Mononuclear cell (primary cell): ENCODE measurements at regions not wholly inside any gene's neighbourhood (a gene's known extent, or its start where the extent isn't known, plus 50 kb on each side); places are given as distances from the start of the nearest gene placed in this dataset.

Experiments
- H3K27me3 ChIP-seq: 2 replicates; pipeline ENCODE4 v1.6.0; 2011; ENCODE audit warnings: low read length, control low read depth; ENCODE audit not compliant: insufficient read depth
- H3K4me1 ChIP-seq: 2 replicates; pipeline ENCODE4 v1.5.1; 2011; ENCODE audit warnings: mild to moderate bottlenecking, low read length, control low read depth; ENCODE audit not compliant: insufficient read depth
- H3K4me3 ChIP-seq: 2 replicates; pipeline ENCODE4 v1.5.1; 2011; ENCODE audit warnings: mild to moderate bottlenecking, low read length, moderate library complexity
- H3K9me3 ChIP-seq: 2 replicates; pipeline ENCODE4 v1.5.1; 2011; ENCODE audit warnings: low read depth, mild to moderate bottlenecking, control low read depth, low read length

DNA sequence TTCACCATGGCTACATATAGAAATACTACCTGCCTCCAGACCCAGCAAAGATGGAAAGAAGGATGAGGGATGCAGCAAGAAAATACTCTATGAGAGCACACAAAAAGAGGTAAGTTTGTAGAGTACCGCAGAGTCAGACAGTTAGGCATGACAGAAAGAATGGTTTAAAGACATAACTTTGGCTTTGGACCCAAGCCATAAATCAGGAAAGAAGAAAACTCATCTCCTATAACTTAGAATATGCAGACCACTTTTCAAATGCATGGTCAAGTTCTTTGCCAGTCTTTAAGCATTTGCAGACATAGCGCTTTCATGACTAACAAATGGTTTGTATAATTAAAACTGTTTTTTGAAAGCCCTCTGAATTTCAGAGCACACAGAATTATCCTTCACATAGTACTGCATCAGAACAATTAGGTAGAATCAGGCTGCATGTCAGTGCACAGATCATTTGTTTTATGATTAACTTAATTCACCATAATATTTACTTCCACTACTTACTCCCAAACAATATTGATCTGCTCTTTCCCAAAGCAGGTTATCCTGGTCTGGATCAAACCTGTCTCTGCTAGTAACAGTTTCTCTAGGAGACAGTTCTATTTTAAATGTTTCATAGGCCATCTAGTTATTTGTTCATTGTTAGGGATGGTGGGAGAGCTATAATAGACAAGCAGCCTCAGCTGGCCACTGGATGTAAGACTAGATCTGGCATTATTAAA is 280.7 kb upstream of the NR5A2 start:
- H3K4me3 ChIP-seq = no peak overlapping the region
- H3K4me1 ChIP-seq = peaks cover 11% of the 10 kb centered on the region
- H3K27me3 ChIP-seq = no peaks in the 10 kb centered on the region
- H3K9me3 ChIP-seq = no peaks in the 10 kb centered on the region

DNA sequence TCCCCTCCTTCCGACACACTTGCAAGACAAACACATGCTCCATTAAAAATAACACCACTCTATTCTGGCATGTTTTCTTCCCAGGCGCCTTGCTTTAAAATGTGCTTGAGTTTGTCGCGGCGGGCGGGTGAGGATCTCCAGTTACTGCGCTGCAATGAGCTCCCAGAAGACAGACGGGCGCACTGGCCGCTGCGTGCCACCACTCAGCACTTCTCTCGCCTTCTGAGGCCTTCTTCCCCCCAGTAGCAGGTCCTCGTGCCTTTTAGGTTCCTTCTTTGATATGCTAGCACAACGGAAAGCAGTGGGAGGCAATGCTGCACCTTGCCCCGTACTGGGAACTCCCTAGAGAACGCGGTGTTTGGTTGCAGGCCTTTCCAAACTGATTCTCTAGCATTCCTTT is 279.5 kb upstream of the NR5A2 start:
- Histone ChIP-seq H3K4me3 (no peak overlapping the region), H3K27me3 (no peaks in the 10 kb centered on the region), H3K9me3 (no peaks in the 10 kb centered on the region), H3K4me1 (no peaks in the 10 kb centered on the region)

DNA sequence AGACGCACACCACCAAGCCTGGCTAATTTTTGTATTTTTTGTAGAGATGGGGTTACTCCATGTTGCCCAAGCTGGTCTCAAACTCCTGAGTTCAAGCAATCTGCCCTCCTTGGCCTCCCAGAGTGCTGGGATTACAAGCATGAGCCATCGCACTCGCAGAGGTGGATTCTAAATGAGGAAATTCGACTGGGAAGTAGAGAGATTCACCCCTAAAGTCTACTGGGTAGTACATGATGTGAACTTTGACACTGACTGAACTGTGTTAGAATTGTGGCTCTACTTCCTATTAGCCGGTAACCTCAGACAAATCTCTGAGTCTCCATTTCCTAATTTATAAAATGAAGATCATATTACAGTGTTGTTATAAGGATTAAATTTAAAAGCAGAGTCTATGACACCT is 276.0 kb upstream of the NR5A2 start:
- no peaks in the 10 kb centered on the region for H3K9me3 ChIP-seq
- no peaks in the 10 kb centered on the region for H3K27me3 ChIP-seq
- H3K4me1 ChIP-seq = peaks cover 5% of the 10 kb centered on the region
- H3K4me3 ChIP-seq = no peak overlapping the region

DNA sequence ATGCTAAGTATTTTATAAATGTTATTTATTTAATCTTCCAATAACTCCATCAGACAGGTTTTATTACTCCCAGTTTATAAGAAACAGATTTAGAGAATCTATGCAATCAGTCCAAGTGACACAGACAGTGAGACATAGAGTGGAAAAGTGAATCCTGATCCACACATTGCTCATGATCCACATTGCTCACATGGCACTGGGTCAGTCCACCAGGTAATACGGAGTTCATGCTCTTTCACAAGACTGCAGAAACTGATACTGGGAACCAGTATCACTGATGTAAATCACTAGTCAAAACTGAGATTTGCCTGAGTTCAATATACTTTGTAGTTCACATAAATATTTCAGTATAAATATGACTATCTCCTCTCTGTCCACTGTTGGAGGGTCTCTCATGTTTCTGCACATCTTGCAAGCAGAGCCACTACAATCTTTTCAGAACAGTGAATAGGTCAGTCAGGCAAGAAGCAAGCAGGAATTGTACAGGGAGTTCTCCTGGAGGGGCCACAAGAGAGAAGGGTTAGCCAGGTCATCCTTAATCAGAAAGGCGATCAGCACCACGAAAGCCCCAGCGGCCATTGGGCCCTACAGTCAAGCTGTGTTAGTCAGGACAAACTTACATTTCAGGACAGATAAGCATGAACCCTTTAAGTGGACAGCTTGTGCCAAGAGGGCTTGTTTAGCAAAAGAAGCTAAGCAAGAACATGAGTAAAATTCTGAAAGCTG is 275.4 kb upstream of the NR5A2 start:
- Histone ChIP-seq H3K4me3 (no peak overlapping the region), H3K27me3 (no peaks in the 10 kb centered on the region), H3K4me1 (peaks cover 6% of the 10 kb centered on the region), H3K9me3 (no peaks in the 10 kb centered on the region)

DNA sequence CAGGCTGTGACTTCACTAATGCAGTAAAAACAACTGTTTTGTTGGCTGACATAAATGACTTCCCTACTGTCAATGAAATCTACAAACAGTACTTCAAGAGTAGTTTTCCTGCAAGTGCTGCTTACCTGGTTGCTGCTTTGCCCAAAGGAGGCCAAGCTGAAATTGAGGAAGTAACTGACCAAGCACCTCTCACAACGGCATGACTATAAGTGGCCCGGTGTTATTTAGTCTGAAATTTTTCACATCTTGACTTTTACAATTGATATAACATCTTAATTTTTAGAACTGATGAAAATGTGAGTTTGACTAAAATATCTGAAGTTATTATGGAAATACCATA is 274.9 kb upstream of the NR5A2 start:
- Histone ChIP-seq H3K27me3 (no peaks in the 10 kb centered on the region), H3K4me3 (no peak overlapping the region), H3K9me3 (no peaks in the 10 kb centered on the region), H3K4me1 (peaks cover 6% of the 10 kb centered on the region)

DNA sequence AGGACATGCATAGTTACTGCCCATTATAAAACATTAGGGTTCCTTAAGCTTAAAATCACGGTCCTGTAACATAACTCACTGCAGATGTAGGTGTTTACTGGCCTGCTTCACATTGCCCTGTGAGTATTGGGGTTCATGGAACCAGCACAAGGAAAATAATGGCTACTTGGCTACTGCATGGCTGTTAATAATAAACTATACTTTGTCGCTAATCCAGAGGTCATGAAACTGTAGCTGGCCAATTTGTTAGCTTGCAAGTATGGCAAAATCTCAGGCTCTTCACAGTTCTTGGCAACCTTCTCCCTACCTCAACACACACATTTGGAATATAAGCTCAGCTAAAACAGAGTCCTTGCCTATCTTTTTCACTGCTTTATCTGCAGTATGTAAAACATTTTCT is 274.0 kb upstream of the NR5A2 start:
- H3K4me3 ChIP-seq = no peak overlapping the region
- no peaks in the 10 kb centered on the region for H3K9me3 ChIP-seq
- H3K4me1 ChIP-seq = peaks cover 6% of the 10 kb centered on the region
- H3K27me3 ChIP-seq = no peaks in the 10 kb centered on the region

DNA sequence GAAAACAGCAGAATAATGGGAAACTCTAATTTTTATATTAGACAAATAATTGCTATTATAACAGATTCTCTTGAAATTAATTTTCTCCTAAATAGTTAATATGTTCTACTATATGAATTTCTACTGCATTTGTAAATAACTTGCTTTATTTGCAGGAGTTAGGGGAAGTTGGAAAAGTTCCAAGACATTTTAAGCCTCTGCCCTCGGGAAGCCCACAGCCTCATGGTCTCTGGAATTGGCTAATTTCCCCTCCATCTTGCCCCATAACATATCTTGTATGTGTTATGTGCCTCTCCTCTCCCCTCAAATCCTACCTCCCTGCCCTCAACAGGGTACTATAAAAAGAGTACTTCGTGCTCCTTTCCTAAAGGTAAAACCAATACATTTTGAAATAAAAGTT is 271.4 kb upstream of the NR5A2 start:
- H3K9me3 ChIP-seq = no peaks in the 10 kb centered on the region
- peaks cover 6% of the 10 kb centered on the region for H3K4me1 ChIP-seq
- H3K4me3 ChIP-seq = no peak overlapping the region
- H3K27me3 ChIP-seq = no peaks in the 10 kb centered on the region

DNA sequence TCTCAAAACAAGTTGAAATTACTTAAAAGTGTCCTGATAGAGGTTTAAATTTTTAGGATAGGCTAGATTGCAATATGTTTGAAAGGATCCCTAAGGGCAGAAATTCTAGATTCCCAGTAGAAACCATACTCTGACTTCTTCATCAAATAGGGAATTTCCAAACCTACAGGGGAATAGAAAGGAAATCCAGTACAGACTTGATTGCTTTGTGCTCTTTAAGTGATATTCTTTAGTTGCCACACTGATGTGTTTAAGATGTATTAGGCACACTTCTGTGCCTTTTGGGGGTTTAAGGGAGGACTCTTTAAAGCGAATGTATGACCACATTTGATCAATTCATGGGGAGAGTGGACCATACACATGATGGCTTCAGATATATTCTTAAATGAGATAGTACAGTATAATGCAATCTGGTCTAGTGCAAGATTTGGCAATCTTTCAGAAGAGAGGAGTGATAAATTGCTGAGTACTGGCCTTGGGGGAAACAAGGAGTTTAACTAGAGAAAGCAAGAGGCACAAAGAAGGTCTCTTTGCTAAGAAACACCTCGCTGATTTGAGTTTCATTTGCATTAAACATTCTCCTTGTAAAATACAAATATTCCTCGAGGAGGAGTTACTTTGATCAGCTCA is 268.8 kb upstream of the NR5A2 start:
- Histone ChIP-seq H3K9me3 (no peaks in the 10 kb centered on the region), H3K27me3 (no peaks in the 10 kb centered on the region), H3K4me1 (peaks cover 6% of the 10 kb centered on the region), H3K4me3 (no peak overlapping the region)

DNA sequence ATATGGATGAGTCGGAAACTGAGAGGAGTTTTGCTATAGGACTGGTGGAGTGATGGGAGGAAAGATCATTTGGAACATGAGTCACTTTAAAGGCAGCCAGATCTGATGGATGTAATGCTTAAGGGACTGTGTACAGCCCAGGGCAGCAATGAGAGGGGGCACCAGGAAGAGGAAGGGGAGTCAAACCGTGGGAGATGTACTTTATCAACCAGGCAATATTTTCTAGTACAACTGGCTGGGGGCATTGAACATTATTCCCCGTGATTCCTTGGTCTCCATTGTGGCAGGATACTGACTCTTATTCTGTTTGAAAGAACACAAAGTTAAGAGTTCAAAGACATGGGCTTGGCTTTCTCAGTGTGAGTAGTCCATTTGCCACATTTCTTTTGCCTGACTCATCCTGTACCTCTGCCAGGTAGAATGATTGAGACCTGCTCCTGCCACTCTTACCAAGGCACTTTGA is 268.2 kb upstream of the NR5A2 start:
- no peaks in the 10 kb centered on the region for H3K9me3 ChIP-seq
- H3K4me1 ChIP-seq = peaks cover 6% of the 10 kb centered on the region
- H3K4me3 ChIP-seq = no peak overlapping the region
- no peaks in the 10 kb centered on the region for H3K27me3 ChIP-seq

DNA sequence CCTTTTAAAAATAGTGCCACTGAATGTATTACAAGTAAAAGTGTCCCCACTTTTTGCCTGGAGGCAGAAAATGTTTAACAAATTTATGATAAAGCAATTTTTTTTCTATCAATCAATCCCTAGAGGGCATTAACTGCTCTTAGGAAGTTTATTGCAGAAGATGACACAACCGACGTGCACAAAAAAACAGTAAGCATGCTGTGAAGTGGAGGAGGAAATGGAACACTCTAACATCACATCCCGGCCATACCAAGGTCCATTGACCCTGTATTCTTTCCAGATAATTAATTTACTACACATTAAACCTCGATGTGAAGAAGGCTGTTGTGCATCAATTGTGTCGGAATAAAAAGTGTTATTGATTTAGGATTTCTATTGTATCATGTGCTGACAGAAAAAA is 264.9 kb upstream of the NR5A2 start:
- H3K4me3 ChIP-seq = no peak overlapping the region
- peaks cover 18% of the 10 kb centered on the region for H3K9me3 ChIP-seq
- H3K27me3 ChIP-seq = no peaks in the 10 kb centered on the region
- no peaks in the 10 kb centered on the region for H3K4me1 ChIP-seq

DNA sequence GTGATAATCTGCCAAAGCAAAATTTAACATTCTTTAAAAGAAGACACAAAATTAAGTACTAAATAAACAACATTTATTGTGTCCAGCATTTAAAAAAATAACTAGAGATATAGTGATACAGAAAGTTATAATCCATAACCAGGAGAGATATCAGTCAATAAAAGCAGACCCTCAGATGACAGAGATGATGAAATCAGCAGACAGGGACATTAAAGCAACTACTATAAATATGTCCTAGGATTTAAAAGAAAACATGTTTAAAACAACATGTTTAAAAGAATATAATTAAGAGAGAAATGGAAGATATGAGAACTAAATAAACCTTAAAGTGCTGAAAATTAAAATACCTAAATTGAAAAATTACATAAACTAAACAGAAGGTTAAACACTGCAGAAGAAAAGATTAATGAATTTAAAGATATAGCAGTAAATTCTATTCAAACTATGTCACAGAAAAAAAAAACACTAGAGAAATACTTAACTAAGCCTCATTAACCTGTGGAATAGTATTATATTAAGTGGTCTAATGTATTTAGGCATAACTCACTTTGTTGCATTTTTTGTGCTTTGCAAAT is 261.2 kb upstream of the NR5A2 start:
- H3K9me3 ChIP-seq = peaks cover 18% of the 10 kb centered on the region
- no peaks in the 10 kb centered on the region for H3K27me3 ChIP-seq
- no peak overlapping the region for H3K4me3 ChIP-seq
- no peaks in the 10 kb centered on the region for H3K4me1 ChIP-seq

DNA sequence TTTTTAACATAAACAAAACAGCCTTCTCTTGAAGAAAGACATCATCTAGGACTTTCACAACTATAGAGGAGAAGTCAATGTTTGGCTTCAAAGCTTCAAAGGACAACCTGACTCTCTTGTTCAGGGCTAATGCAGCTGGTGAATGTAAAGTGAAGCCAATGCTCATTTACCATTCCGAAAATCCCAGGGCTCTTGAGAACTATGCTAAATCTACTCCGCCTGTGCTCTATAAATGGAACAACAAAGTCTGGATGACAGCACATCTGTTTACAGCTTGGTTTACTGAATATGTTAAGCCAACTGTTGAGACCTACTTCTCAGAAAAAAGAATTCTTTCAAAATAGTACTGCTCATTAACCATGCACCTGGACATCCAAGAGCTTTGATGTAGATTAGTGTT is 259.8 kb upstream of the NR5A2 start:
- Histone ChIP-seq H3K9me3 (peaks cover 18% of the 10 kb centered on the region), H3K4me3 (no peak overlapping the region), H3K27me3 (no peaks in the 10 kb centered on the region), H3K4me1 (no peaks in the 10 kb centered on the region)

DNA sequence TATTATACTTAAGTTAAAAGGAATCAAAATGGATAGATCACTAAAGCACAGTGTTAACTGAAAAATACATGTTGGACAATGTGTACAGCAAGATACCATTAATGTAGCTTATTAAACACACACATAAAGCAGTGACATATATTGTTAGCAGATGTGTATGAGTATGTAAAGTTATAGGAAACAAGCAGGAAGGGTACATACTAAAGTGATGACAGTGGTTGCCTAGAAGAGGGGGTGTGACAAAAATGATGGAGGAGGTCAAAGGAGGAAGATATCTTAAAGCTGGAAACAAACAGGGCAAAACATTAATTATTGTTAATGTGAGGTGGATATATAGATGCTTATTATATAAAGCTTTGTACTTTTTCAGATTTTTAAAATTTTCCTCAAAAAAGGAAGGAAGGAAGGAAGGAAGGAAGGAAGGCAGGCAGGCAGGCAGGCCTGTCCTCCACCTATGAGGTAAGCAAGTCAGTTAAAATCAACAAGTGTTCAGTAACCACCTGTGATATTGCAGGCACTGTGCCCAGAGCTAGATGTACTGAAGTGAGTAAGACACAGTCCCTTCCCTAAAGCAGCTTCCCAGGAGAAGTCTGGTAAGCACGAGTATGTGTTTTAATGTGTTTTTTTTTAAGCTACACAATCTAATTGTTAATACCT is 252.9 kb upstream of the NR5A2 start:
- no peaks in the 10 kb centered on the region for H3K9me3 ChIP-seq
- no peaks in the 10 kb centered on the region for H3K4me1 ChIP-seq
- no peaks in the 10 kb centered on the region for H3K27me3 ChIP-seq
- no peak overlapping the region for H3K4me3 ChIP-seq

DNA sequence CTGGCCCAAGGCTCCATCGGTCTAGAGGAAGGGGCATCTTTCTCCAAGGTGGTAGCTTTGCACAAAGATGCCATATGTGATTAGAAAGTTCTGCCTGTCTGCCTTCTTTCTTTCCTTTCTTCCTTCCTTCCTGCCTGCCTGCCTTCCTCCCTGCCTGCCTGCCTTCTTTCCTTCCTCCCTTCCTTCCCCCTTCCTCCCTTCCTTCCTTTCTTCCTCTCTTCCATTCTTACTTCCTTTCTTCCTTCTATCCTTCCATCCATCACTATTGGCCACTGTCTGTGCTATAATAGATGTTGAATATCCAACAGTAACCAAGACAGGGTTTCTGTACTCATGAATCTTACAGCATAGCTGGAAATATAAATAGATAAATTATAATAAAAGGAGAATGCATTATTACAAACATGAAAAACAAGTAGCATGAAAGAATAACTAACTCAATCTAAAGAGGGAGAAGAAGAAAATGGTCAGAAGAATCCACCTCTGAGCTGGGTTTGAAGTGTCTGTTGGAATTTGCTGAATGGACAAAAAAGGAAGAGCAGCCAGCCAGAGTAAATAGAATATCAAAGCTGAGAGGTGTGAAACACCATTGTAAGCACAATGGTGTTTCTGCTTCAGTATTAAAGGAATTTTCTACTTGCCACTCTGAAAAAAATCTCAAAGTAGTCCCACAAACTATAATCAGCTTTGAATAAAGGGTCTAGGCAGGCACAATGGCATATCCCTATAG is 250.6 kb upstream of the NR5A2 start:
- Histone ChIP-seq H3K4me3 (no peak overlapping the region), H3K4me1 (no peaks in the 10 kb centered on the region), H3K27me3 (no peaks in the 10 kb centered on the region), H3K9me3 (no peaks in the 10 kb centered on the region)
